T1000 (cell line): ENCODE measurements at regions not wholly inside any gene's neighbourhood (a gene's known extent, or its start where the extent isn't known, plus 50 kb on each side); places are given as distances from the start of the nearest gene placed in this dataset.

Experiments
- DNase-seq: peaks from one replicate; lab custom pipeline; 2025; ENCODE audit warnings: mixed read lengths; lab: John Stamatoyannopoulos, UW

DNA sequence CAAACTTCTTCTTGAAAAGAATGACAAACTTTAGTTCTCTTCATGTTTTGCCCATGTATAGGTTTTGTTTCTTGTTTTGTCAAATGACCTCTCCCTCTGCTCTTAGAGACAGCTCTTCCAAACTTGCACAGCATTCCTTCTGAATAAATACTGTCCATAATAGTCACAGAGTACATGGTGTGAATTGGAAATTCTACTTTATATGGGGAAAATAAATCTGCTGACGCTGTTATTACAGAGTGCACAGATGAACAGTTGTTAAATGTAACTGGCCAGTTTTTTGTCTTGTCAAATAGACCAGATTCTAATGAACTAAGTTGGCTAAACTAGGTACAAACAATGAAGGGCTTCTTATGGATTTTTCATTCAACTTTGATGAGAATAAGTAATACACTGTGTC, 115.8 kb upstream of the DTNA start:
- DNase-seq, result no peak

DNA sequence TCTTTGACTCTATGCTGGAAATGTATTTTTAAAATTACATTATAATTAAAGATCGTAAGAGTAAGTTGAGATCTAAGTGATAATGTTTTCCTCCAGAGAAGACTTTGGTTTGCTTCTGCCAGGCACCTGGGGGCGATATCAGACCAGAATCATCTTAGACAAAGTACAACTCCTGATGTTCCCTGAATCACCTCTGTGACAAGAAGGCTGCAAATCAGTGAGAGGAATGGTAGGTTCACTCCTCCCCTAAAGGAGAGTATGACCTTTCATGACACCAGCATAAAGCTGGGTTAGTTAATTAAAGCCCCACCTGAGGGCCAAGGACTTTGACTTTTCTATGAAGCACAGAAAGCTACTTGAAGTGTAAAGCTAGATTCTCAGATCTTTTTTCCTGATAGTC, 114.4 kb upstream of the DTNA start:
- no peak for DNase-seq

DNA sequence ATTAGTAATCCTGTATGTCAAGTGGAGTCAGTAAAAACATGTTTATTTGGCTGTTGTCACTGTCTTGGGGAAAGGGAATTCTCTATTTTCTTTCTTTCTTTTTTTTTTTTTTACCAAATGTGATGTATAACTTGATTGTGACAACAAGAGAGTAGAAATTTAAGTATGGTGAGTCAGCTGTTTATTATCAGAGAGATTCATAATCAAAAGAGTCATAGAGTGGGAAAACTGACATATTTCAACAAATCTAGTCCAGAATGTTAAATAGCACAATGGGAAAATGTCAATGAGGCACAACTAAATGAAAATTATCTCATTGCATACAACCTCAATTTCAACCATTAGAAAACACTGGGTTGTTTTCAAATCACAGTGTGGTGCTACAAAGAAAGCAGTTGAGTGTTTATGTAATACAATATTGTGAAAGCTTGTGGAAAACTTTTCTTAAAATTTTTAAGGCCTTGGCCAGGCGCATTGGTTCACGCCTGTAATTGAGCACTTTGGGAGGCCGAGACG, 111.9 kb upstream of the DTNA start:
- DNase-seq, result no peak

DNA sequence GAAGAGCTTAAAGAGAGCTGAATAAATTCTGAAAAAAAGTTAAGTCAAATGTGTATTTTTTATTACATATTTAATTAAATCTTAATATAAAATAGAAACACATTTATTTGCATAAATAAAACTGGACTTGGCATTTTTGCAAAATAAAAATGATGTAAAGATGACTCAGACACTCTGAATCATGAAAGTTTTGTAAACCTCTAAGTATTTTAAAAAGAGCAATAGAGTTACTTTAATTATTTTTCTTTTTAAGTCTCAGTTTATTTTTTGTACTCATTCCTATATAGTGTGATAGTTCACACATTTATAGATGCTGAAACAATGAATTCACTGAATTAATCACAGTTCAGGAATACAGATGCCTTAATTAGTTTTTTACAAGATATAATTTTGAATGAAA, 109.9 kb upstream of the DTNA start:
- DNase-seq, result no peak

DNA sequence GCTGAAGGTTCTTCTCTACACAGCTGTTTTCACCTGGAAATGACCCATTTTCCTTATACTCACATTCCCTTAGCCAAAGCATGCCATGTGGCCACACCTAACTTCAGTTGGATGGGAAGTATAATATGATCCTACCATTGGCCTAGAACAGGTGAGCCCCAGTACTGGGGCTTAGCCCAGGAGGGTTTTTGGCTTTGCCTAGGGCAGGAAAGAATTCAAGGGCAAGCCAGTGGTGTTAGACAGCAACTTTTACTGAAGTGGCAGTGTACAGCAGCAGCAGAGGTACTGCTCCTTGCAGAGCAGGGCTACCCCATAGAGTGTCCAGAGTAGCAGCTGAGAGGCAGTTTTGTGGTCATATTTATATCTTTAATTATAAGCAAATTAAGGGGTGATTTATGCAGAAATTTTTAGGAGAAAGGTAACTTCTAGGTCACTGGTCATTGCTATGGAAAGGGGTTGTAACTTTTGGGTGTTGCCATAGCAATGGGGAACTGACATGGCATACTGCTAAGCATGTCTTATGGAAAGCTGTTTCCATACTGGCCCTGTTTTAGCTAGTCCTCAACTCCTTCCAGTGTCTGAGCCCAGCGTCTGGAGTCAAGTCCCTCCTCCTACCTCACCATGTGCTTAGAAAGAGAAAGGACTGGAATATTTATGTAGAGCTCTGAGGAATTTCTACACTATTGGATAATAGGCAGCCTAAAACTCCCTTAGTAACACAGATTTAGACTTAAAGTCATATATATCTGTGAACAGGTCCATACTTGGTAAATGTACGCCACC, 109.0 kb upstream of the DTNA start:
- no peak for DNase-seq

DNA sequence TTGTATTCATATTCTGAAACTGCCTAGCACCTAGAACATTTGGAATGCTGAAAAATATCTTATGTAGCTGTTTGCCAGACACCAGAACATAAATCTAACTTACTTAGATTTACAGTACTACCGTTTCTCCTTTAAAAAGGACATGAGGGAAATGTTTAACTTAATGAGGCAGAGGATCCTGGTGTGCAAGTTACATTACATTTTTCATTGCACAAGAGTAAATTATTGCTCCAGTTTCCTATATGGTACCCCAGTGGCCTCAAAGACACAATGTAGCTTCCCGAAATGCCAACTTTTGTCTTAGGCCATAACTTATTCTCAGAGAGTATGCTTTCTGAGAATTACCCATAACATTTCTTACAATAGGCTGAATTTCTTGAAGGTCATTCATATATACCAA, 105.5 kb upstream of the DTNA start:
- DNase-seq, result no peak

DNA sequence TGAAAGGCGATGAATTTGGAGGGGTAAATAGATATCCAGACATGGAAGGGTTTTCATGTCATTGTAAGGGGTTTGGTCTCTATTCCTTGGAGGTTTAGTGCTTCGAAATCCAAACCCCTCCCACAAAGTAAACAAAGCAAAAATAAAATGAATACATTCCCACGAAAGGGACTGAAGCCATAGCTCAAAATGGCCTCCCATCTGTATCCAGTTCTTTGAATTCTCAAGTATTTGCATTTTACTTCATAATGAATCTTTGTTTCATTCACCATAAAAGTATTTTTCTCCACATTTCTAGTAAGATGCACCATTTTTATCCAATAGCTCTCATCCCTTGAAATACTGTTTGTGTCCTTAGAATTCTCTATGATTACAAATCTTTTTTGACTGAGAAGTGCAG, 103.2 kb upstream of the DTNA start:
- no peak for DNase-seq

DNA sequence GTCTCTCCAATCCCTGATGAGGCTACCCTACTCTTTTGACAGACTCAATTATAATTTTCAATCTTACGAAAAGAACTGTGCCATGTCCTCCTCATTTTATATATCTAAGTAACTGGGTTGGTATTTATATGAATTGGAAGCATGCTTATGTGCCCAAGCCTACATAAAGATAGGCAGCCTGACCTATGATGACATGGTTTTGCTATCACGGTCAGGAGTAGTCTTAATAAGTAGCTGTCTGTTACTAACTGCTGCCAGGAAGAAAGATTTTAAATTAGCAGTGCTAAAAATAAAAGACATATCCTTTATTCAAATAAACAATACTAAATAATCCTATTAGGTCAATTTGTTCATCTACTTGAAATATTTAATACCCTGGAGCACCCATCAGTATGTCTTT, 102.0 kb upstream of the DTNA start:
- DNase-seq, result no peak

DNA sequence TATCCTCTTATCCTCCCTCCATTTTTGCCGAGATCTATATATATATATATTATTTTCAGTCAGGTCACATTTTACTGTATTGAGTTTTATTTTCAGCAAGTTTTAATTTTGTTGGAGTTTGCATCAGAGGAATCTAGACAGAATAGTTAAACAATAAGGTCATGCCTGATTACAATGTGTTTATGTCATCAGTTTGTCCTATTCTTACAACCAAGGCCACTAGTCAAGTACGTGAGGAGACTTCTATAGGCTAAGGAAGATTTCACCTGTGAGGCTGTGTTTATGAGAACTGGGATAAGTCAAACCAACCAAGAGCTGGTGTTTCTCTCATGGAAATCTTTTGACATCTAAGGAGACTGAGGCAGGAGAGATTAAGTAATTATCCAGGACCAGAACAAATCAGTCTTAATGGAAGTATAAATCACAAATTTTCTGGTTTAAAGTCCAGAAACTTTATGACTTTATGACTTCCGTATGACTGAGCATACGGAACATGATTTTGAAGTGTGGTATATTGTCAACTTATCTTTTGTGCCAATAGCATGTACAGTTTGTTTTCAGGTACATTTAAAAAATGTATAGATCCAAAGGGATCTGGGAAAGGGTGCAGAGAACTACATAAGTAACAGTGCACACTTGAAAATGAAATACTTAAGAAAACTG, 100.0 kb upstream of the DTNA start:
- no peak for DNase-seq

DNA sequence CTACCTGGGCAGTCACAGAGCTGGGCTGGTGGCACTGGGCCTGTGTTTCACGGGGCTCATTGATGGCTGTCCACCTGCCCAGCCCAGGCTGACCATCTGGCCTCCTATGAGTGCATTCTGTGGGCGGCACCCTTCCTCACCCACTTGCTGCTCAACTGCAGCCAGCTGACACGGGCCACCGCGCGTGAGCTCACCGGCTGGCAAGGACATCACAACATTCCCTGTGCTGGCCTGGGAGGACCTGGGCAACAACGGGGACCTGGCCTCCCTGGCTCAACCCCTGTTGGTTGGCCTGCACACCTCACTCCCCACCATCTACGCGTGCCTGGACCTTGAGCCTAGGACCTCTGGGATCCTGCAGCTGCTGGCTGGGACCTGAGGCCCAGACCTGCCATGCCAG, 98.2 kb upstream of the DTNA start:
- DNase-seq, result no peak

DNA sequence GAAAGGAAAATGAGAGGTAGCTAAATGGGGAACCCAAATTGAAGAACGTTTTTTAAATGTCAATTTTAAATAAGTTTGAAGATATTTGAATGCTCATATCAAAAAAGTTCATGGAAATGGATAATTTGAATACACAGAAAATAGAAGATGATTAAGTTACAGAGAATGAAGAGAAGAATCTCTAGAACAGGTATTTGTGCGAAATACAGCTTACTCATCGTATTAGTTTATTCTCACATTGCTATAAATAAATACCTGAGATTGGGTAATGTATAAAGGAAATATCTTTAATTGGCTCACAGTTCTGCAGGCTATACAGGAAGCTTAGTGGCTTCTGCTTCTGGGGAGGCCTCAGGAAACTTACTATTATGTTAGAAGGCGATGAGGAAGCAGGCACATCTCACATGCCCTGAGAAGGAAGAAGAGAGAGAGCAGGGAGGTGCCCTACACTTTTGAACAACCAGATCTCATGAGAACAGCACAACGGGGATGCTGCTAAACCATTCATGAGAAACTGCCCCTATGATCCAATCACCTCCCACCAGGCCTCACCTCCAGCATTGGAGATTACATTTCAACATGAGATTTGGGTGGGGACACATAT, 89.7 kb upstream of the DTNA start:
- no peak for DNase-seq

DNA sequence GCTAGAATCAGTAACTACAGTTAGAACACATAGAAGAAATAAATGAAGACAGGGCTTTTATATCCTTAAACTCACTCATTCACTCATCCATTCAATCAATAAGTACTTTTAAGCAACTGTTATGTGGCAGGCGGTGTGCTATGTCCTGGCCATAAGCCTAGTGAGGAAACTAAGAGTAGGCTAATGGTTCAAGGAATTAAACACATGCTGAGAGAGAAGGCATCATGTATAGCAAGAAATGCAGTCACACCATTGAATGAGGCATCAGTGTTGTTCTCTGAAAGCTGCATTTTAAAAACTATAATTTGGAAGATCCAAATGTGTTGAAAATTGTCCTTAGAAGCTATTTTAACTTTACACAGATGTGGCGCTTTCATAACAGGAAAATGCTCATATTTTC, 86.5 kb upstream of the DTNA start:
- no peak for DNase-seq

DNA sequence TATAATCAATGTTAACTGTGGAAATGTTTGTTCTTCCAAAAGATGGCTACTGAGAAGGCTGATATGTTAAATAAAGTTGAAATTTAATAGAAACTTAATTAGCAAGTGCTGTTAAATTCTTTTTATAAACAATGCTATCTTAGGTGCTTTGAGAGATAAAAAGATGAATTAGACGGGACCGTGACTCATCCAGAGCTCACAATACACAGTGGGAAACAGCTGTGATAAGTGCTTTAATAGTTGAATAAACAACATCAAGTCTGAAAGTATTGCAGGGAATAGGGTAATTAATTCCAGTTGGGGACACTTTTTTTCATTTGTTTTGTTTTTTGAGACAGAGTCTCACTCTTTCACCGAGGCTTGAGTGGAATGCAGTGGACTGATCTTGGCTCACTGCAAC, 85.5 kb upstream of the DTNA start:
- DNase-seq, result no peak

DNA sequence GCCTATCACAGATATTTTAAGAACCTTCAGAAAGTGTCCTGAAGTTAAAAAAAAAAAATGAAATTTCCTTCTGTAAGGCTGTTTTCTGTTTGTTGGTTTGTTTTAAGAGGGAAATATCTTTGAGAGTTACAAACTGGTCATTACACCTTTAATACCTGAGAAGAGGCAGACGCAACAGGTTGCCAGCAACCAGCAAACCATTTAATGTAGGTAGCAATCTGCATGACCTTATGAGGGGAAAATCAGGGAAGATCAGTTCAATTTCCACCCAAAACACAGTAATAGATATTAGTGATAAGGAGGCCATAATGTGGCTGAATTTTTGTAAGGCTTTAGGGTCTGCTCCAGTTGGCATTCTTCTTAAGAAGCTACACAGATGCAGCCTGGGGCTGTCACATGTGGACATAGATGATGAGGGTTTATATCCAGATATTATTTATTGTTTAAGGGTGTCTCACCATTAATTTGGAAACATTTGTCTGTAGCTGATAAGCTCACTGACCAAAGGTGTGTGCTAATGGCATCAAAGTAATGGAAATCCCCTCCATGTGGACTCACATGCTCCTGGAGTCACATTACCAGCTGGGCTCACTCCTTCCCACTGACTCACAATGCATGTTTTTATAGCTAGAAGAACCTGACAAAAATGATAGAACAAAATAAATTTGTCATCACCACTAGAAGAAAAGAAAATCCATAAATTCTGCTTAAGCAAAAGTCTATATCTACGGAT, 83.5 kb upstream of the DTNA start:
- no peak for DNase-seq

DNA sequence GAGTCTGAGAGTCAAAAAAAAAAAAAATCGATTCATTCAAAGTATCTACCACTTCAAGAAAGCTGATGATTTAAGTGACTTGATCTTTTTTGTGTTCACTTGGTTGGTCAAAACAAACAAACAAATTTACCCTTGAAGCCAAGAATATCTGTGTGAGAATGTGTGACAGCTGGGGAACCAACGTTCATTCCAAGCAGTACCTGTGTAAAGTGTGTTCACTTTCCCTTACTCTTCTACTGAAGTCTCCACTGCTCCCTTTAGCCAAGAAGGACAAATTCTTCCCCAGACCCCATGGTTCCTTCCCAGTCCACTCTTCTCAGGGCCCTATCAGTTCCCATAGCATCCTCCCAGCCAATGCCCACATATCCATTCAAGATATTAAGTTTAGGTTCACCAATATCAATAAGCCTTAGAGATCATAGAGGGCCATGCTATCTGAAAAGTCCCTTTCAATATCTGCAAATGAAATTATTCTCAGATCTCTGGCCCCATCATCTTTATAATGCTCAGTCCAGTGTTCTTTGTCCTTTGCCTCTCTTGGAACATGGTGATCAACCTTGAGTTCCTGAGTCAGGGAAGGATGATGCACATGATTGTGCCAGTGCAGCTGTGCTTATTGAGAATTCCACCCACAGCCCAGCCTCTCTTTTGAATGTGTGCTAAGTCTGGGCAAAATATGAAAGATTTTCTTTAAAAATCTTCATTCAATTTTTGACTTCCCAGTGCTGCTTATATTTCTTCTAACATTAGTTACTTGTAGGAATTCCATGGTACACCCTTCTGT, 82.8 kb upstream of the DTNA start:
- DNase-seq, result no peak

DNA sequence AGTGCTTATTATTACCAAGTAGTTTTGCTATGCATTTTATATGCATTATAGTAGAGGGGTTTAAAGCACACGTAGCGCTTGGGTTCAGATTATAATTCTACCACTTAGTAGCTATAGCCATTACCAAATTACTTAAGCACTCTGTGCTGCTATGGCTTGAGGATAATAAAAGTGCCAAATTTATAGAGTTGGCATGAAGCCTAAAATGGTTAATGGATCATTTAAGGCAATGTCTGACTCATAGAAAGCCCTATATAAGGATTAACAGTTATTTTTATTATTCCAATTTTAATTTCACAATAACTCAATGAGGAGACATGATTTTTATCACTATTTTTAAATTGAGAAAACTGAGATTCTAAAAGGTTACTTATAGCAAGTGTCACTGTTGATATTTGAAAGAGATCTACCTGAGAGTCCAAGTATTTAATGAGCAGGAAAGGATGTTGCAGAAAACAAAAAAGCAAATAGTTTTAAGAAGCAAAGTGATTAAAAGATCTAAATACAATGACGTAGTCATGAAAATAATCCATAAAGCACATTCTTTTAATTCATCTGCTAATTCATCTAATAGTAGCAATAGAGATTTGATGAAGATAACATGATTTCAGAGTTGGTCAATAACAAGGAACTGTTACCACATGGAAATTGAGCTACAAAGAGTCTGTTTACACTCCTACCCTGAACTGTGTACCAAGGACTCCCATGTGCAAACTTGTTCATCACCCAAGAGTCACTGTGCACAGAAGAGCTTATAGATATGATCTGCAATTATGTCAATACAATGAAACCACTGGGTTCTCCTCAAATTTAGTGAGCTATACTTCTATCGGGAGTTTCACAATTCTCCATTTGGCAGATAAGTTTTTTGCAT, 78.8 kb upstream of the DTNA start:
- no peak for DNase-seq

DNA sequence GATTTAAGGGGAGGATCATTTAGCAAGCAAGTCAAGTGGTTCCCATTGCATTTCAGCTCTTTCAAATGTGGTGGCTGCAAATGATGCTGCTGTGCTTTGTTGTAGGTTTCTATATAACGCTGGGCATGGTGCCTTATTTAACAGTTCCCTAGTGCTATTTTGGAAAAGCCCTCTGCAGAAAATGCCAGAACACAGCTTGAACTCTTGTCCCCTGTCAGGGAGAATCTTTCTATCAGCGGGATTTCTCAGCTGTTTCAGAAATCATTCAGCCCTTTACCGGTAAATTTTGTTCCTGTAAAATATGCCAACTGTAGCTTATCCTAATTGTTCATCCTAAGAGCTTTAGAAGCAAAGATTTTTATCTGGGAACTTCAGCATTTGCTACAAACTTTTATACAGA, 77.8 kb upstream of the DTNA start:
- DNase-seq, result no peak

DNA sequence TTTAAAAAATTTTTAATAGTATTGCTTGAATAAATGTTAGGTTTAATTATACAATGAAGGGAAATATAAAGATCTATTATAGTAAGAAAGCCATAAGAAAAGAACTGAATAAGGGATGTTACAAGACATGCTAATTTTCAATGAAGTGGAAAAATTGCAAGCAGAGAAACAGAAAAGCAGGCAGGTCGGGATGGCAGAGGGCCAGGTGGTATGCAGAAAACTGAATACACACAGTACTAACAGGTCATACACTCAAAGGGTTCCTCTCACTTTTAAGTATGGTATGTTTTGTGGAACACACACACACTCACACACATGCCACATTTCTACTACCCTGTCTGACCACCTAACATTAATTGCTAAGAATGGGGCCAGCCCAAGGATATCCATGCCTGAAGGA, 76.7 kb upstream of the DTNA start:
- DNase-seq, result no peak

DNA sequence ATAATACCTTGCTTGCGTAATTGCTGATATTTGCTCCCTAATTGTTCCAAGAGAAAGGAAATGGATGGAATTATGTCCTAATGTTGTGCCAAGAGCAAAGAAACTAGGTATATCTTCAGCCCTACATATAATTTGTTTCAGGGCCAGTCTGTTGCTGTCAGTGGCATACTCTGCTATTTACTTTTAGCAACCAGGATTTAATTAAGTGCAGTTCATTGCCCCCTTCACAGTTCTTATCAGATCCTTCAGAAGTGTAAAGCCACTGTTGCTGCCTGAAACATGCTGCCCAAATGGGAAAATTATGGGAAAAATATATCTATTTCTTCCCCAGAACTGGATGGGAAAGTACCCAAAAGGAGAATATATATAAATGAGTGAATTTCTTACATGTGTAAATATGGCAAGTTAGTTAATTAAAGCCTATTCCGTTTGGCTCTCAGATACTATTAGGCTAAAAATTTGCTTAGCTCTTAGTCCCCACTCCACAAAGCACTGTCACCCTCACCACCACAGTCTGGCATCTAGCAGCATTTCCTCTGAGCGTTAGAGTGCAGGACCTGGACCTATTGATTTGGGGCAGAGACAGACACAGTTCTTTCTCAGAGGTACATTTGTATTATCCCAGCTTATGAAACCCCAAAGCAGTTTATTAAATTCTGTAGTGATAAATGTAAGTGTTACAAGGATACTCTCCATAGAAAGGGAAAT, 72.8 kb upstream of the DTNA start:
- no peak for DNase-seq

DNA sequence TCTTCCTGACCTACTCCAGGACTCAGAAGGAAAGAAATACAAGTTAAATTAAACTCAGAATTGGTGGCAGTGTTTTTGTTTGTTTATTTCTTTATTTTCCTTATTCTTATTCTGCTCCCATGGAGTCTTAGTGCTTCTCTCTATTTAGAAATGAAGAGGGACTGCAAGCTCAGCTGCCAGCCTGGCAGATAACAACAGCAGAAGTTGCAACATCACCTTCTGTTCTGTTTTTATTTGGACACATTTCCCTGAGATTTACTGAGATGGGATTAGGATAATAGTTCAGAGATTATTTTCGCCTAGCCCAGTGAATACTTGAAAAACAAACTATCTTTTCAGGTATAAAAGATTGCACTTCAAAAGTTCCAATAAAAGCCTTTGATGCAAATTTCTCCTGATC, 70.4 kb upstream of the DTNA start:
- DNase-seq, result no peak
